Panc1 (cell line): ENCODE measurements at regions not wholly inside any gene's neighbourhood (a gene's known extent, or its start where the extent isn't known, plus 50 kb on each side); places are given as distances from the start of the nearest gene placed in this dataset.

Source experiments
- POLR2AphosphoS5 ChIP-seq: IDR thresholded peaks from 2 replicates; pipeline ENCODE4 v1.6.1; 2012; ENCODE audit warnings: mild to moderate bottlenecking, low read depth, low read length, moderate library complexity
- SIN3A ChIP-seq: IDR thresholded peaks from 2 replicates; pipeline ENCODE4 v1.6.1; 2012; ENCODE audit warnings: low read depth, mild to moderate bottlenecking, low read length, moderate library complexity, borderline replicate concordance; ENCODE audit not compliant: insufficient read depth
- TCF7L2 ChIP-seq: IDR thresholded peaks from 2 replicates; pipeline ENCODE4 v1.6.1; 2011; ENCODE audit warnings: mild to moderate bottlenecking, low read depth, low read length, inconsistent platforms
- TF ChIP-seq, protein P1 (sequence below): fragments of 450-650 bp; IDR thresholded peaks from 2 replicates; pipeline ENCODE4 v1.5.1; 2017; ENCODE audit warnings: mild to moderate bottlenecking

DNA sequence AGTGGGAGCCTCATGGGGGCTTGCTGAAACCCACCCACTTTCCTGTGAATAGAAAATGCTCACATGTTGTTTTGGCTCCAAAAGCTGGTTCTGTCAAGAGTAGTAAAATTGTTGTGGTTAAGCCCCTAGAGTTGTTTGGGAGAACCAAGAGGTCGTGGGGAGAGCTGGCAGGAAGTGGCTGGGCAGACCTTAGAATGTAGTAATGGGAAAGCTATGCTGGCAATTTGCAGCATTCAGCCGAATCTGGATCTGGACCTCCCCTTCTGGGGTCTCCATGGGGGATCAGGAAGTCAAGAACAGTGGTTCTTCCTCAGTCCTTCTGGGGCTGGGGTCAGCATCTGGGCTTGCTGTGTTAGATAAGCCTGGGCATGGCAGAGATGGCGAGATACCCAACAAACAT lies 150.6 kb upstream of the TBX3 start:
- TF ChIP-seq, protein P1, sequence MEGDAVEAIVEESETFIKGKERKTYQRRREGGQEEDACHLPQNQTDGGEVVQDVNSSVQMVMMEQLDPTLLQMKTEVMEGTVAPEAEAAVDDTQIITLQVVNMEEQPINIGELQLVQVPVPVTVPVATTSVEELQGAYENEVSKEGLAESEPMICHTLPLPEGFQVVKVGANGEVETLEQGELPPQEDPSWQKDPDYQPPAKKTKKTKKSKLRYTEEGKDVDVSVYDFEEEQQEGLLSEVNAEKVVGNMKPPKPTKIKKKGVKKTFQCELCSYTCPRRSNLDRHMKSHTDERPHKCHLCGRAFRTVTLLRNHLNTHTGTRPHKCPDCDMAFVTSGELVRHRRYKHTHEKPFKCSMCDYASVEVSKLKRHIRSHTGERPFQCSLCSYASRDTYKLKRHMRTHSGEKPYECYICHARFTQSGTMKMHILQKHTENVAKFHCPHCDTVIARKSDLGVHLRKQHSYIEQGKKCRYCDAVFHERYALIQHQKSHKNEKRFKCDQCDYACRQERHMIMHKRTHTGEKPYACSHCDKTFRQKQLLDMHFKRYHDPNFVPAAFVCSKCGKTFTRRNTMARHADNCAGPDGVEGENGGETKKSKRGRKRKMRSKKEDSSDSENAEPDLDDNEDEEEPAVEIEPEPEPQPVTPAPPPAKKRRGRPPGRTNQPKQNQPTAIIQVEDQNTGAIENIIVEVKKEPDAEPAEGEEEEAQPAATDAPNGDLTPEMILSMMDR = no peak
- TF ChIP-seq POLR2AphosphoS5 (no peak), SIN3A (no peak), TCF7L2 (no peak)
